Left hindlimb (tissue), 1 donor: ENCODE measurements at regions not wholly inside any gene's neighbourhood (a gene's known extent, or its start where the extent isn't known, plus 50 kb on each side); places are given as distances from the start of the nearest gene placed in this dataset.

Experiments used
- DNase-seq: peaks from one replicate; pipeline ENCODE4 v3.0.0-alpha.2; 2018

GRCh38 chr3:159832024-159832423 lies 156.6 kb upstream of the IL12A start:
- DNase-seq: no peak

DNA sequence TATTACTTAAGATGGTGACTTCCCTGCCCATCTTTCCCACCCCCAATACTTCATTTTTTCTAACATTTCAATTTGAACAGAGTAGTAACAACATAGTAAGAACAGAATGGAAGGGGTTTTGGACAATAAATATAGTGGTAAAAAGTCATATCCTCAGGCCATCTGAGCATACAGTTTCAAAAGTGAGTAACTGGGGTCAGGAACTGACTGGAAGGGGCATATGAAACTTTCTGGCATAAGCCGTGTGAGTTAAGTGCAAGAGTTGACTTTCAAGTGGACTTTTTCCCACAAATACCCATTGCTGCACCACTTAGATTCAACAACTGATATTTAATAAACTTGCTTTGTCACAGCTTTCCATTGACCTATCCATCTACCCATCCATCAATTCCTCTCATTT lies 153.5 kb upstream of the IL12A start:
- DNase-seq: no peak

GRCh38 chr3:159837725-159838124 lies 150.9 kb upstream of the IL12A start:
- DNase-seq: no peak

DNA sequence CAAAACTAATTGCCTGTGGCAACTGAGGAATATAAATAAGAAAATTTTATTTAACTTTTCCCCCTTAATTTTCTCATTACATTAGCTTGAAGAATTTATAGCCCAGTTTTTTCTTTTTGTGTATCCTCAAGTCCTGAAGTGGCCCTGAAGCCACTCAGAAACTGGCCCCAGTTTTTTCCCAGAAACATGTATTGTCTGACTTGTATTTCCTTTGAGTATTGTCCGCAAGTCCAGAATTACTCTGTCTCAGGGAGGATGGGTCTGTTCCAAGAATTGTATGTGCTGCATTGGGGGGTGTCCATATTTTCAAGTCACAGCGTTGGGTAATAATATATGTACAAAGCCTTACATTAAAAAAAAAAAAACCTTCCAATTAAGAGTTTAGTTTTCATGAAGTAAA lies 149.7 kb upstream of the IL12A start:
- no peak for DNase-seq

DNA sequence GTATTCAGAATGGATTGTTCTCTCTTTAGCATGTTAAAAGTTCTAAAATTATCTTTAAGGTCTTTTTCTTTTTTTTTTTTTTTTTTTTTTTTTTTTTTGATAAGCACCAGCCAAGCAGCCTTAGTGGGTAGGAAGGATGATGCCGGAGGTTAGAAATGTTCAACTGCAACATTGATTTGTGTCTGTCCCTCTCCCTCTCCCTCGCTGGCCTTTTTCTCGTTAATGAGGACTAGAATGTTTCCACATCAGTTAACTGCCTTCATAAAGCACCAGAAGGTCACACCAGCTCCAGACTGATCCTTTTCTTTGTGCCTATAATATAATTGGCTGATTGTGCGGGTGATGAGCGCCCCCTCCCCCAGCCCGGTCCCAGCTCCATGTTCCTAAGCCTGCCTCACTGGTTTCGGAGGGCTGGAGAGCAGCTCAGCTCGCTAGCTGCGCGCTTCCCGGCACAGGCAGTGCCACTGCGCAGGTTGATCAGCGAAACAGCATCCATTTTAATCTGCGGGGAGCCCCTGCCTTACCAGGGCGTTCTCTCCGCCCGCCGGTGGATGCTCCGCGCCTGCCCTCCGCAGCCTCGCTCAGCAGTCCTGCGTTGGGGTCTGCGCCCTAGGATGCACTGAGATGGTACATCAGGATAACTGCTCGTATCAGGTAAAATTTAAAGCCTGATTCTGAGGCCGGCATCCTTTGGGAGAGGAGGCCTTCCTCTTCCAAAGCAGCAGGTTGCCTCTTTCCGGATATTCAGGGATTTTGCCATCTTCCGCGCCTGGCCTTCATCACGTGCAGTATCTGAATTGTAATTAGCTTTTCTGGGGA lies 148.9 kb upstream of the IL12A start, which contains the start of gene SCHIP1:
TSS of gene SCHIP1 (plus strand) at position 301 of the 819 bp plus-strand sequence.
- peak; percentile 79 for DNase-seq

DNA sequence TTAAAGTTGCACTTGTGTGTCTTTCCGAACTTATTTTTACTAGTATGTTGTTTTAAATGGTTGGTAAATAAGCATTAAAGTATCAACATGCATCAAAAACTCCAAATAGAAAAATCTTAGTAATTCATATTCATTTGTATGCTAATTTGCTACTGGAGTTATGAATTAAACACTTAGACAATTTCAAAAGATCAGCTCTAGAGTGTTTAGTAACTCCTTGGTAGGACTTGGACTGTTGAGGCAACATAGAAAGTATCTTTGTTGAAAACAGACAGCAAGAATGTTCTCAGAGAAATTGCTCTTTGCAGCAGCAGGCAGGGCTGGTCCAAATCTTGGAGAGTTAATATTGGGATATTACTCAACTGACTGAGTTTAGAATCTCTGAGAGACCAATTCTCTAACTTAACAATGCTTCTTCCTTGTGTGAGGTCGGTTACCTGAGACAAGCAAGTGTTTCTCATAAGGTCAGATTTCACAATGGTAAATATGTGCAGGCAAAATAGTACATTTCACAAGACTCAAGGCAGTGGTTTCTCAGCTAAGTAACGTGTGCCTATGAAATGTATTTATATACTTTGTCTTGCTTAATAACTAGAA lies 147.8 kb upstream of the IL12A start:
- DNase-seq: no peak

GRCh38 chr3:159841766-159842165 lies 146.9 kb upstream of the IL12A start:
- no peak for DNase-seq

GRCh38 chr3:159843840-159844730 lies 144.6 kb upstream of the IL12A start:
- DNase-seq: no peak

DNA sequence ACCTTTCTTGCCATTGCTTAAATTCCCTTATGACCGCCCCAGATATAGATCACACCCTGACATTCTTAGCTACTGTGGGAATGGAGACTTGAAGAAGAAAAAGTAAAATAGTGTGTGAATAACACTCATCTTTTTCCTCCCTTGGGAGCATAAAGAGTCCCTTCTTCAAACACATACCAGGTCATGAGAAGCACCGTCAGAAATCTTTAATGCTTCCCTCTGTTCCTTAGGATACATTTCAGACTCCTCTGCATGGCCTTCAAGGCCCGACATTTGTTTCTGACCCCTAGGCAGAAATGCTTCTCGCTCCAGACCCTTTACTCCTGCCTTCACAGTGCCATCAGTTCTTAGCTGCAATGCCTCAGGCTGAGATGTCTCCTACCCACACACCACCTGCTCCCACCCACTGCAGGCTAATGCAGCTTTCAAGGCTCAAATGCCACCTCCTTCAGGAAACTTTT lies 143.8 kb upstream of the IL12A start:
- DNase-seq: no peak

GRCh38 chr3:159845737-159846136 lies 142.9 kb upstream of the IL12A start:
- DNase-seq: no peak

DNA sequence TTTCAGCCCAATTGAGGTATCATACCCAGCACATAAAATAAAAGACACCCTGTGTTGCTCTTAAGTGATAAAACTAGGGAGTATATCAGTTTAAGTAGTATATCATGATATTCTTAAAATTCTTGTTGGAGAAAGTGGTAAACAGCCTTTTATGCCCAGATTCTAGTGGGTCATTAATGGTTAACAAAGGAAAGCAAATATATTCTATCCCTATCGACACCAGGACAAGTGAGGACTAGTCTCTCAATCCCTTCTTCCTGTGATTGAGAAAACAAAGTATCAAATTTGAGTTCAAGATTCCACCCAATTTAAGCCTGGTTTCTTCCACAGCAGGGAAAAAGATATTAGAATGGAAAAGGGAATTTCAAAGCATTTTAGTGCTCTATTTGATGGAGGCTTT lies 142.4 kb upstream of the IL12A start:
- DNase-seq: no peak

- DNase-seq: no peak
Observed at GRCh38 chr3:159848348-159849118, 140.1 kb upstream of the IL12A start.

DNA sequence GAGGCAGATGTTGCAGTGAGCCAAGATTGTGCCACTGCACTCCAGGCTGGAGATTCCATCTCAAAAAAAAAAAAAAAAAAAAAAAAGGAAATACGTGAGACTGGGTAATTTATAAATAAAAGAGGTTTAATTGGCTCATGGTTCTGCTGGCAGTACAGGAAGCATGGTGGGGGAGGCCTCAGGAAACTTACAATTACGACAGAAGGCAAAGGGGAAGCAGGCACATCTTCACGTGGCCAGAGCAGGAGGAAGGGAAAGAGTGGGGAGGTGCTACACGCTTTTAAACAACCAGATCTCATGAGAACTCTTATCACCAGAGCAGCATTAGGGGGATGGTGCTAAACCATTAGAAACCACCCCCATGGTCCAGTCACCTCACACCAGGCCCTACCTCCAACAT lies 138.2 kb upstream of the IL12A start:
- no peak for DNase-seq

- DNase-seq: no peak
Observed at GRCh38 chr3:159852266-159852665, 136.4 kb upstream of the IL12A start.

DNA sequence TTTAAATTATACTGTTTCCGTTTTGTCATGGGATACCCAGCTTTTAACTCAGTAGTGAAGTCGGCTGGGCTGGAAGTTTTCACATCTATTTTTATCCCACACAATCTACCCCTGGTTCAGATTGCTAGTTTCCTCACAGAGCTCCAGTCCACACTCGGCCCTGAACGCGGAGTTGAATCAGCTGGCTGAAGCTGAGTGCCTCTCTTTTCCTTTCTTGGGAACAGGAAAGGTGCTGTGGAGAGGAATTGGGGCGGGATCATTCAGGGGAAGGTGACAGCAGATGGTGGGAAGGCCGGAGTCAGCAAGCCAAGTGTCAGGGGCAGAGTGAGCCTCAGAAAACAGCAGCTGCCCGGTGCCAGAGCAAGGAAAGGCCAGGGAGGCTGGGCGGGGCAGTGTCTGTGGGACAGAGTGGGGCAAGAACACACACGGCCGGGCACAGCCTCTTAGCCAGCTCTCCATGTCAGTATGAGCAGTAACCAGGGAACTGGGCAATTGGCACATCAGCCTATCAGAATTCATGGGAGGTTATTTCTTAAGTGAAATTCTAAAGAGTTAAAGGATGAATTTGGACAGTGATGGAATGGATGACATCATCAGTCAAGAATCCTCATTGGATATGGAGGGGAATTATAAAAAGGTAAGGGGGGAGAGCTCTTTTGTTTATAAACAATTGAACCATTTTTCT lies 135.7 kb upstream of the IL12A start:
- peak; percentile 75 for DNase-seq

DNA sequence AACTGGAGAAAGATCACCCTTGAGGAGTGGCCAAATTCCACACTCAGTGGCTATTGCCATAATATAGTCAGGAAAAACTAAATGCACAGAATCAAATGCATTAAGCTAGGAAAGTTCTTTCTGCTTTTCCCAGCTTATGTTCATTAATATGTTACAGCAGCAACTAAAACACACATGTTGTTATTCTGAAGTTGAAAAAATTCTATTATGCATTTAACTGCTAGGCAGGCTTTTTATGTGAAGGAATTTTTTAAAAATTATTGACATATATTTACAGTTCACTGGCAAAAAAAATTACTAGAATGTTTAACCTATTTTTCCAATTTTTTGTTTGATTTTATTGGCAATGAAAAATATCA lies 135.2 kb upstream of the IL12A start:
- DNase-seq: no peak

- no peak for DNase-seq
Observed at GRCh38 chr3:159854500-159855124, 134.0 kb upstream of the IL12A start.

DNA sequence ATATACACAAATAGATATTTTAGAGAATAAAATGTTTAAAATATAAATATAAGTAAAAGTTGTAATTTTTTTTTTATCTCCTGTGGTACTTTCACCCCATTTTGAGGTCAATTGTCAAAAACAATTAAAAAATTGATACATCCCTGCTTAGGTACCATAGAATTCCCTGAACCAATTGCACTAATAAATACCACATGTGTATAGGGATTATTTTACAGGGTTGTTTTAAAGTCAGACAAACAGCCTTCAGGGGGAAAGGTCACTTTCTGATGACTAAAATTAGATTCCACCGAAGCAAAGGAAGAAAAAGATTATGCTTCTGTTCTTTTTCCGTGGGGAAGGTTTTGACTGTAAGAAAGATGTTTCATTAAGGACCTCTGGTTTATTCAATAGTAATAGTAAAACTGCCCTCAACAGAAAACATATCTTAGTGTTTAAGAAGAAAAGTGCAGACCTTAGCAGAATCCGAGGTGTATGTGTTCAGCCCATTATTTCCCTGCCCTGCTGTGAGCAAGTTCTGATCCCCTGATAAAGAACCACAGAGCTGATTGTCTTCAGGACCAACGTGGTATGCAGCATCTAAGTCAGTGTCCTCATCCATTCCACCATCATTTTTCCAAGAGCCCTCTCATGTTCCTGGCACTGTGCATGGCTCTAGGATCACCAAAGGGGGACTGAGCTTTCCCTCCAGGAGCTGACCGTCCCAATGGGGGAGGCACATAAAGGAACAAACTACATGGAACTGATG lies 132.9 kb upstream of the IL12A start:
- no peak for DNase-seq

DNA sequence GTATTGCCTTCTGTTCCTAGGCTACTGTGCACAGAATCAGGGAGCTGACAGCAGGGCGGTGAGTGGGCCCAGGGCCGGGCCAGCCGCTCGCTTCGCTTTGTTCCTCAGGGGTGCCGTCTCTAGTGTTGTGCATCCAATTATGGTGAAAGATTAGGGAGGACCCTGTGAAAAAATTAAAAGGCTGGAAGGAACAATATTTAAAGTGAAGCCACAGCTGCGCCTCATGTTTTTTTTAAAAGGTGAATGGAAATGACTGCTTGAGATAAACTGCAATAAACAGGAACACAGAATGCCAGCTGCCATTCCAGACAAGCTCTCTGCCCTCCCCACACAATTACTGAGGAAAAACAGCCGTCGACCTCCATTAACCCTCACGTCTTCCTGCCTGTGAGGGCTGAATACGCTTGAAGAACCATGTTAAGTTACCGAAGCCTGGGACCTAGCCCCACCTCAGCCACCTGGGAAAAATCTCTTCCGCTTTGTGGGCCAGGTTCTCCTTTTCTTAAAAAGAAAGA lies 132.0 kb upstream of the IL12A start:
- DNase-seq: no peak

- DNase-seq: no peak
Observed at GRCh38 chr3:159857840-159858239, 130.8 kb upstream of the IL12A start.

DNA sequence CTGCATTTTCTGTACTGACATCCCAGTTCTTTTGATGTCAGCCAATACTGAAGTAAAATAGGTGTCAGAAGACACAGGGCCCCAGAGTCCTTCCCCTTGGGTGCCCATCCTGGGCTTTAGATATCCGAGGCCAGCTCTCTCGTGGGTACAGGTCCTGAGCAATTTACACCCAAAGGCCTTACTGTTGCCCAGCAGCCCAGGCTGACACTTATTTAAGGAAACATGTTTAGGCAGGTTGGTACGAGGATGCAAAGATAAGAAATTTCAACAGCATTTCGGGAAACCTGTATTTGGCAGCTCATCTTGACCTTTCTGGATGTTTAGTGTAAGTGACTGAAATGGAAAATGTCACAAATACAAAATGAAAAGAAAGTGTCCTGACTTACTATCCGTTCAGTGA lies 130.0 kb upstream of the IL12A start:
- DNase-seq: no peak
